ENCODE measurements at regions not wholly inside any gene's neighbourhood (a gene's known extent, or its start where the extent isn't known, plus 50 kb on each side); places are given as distances from the start of the nearest gene placed in this dataset.

DNA sequence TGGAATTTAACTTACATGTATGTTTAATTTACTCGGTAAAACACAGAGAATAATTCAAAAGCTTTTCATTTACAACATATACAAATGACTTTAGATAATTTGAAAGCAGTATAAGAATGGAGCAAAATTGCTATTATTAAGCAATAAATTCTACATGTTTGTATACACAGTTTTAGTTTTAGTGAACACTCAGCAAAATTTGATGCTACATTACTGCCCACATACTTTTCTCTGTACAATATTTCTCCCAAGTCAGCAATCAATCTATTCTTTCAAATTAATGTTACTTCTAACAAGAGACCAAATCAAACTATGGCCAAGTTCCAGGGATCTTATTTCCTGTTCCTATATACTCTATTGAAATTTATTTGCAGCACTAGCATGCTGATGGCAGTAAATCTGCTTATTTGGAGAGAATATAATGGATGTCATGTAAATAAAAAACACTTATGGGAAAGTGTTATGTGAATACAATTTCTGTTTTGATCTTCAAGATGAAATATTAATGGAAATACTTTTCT lies 82.6 kb upstream of the BRINP3 start:
- TF ChIP-seq CTCF (IDR thresholded peaks at IDR 0.05; ENCODE audit: low read depth, low read length) (no peak), EZH2phosphoT487 (IDR thresholded peaks at IDR 0.05; ENCODE audit: low read depth) (no peak)
